Endodermal cell (in vitro differentiated cells): ENCODE measurements at regions not wholly inside any gene's neighbourhood (a gene's known extent, or its start where the extent isn't known, plus 50 kb on each side); places are given as distances from the start of the nearest gene placed in this dataset.
"Not testable (repeated sequence)": the region's sequence is repeated elsewhere in the genome, so short reads cannot be mapped to it uniquely, and the experiment has no call there.

Source experiments
- DNase-seq: peaks from one replicate; pipeline ENCODE4 v3.0.0-alpha.2; 2017
- H3K27ac ChIP-seq: 2 replicates; pipeline ENCODE4 v1.5.1; 2013; ENCODE audit warnings: mild to moderate bottlenecking, low read depth, low read length, moderate library complexity
- H3K27me3 ChIP-seq: 2 replicates; pipeline ENCODE4 v1.6.1; 2013; ENCODE audit warnings: mild to moderate bottlenecking, low read length, moderate library complexity; ENCODE audit not compliant: insufficient read depth, control insufficient read depth, poor library complexity, severe bottlenecking
- H3K36me3 ChIP-seq: 2 replicates; pipeline ENCODE4 v1.7.0; 2013; ENCODE audit warnings: mild to moderate bottlenecking, low read length, moderate library complexity; ENCODE audit not compliant: control insufficient read depth, insufficient read depth
- H3K4me1 ChIP-seq: one replicate; pipeline ENCODE4 v1.7.0; 2013; ENCODE audit warnings: low read length; ENCODE audit not compliant: control insufficient read depth, insufficient read depth
- H3K4me3 ChIP-seq: 2 replicates; pipeline ENCODE4 v1.5.1; 2013; ENCODE audit warnings: mild to moderate bottlenecking, low read length, moderate library complexity
- H3K9ac ChIP-seq: 2 replicates; pipeline ENCODE4 v1.6.1; 2013; ENCODE audit warnings: mild to moderate bottlenecking, low read length, moderate library complexity; ENCODE audit not compliant: poor library complexity, severe bottlenecking; ENCODE audit errors: extremely low read depth
- H3K9me3 ChIP-seq: 2 replicates; pipeline ENCODE4 v1.6.1; 2013; ENCODE audit warnings: mild to moderate bottlenecking, low read length, moderate library complexity; ENCODE audit not compliant: control insufficient read depth
- H3K27ac Mint-ChIP-seq: 2 replicates; pipeline ENCODE4 v1.8.0; 2020; ENCODE audit warnings: mixed read lengths
- H3K27me3 Mint-ChIP-seq: 2 replicates; pipeline ENCODE4 v1.8.0; 2021; ENCODE audit warnings: mild to moderate bottlenecking, mixed read lengths; ENCODE audit not compliant: insufficient read depth
- H3K36me3 Mint-ChIP-seq: 2 replicates; pipeline ENCODE4 v1.8.0; 2020; ENCODE audit warnings: low read depth, mixed read lengths
- H3K4me1 Mint-ChIP-seq: 2 replicates; pipeline ENCODE4 v1.8.0; 2020; ENCODE audit warnings: mixed read lengths
- H3K4me3 Mint-ChIP-seq: 2 replicates; pipeline ENCODE4 v1.8.0; 2020; ENCODE audit warnings: mild to moderate bottlenecking, moderate library complexity, mixed read lengths
- H3K9me3 Mint-ChIP-seq: 2 replicates; pipeline ENCODE4 v1.8.0; 2020; ENCODE audit warnings: mild to moderate bottlenecking, mixed read lengths
- WGBS, 2 experiments: methylation state at CpG; one replicate each; pipeline versions ENCODE4 v1.1.5 to v1.1.7; 2013; ENCODE audit warnings: missing lambda C conversion rate in 2 of 2, mixed read lengths in 1 of 2; ENCODE audit not compliant: insufficient coverage in 1 of 2, insufficient read length in 1 of 2; 5-methylcytosine and 5-hydroxymethylcytosine counted together

- H3K9me3 Mint-ChIP-seq, H3K27me3 ChIP-seq, H3K27me3 Mint-ChIP-seq, H3K4me3 Mint-ChIP-seq, H3K4me1 ChIP-seq, H3K36me3 Mint-ChIP-seq, H3K27ac Mint-ChIP-seq, H3K4me1 Mint-ChIP-seq, H3K9ac ChIP-seq, H3K4me3 ChIP-seq, H3K9me3 ChIP-seq, H3K36me3 ChIP-seq, DNase-seq, H3K27ac ChIP-seq: not testable (repeated sequence)
- 83 to 94% methylated on average over 1 to 11 of the region's 14 CpGs for WGBS, 2 experiments
These were observed 92.0 kb downstream of the TRIM69 start for GRCh38 chr15:44828229-44828914.

- not testable (repeated sequence) for H3K36me3 Mint-ChIP-seq, H3K9me3 Mint-ChIP-seq, H3K9me3 ChIP-seq, DNase-seq, H3K4me3 Mint-ChIP-seq, H3K27ac ChIP-seq, H3K4me1 ChIP-seq, H3K27ac Mint-ChIP-seq, H3K27me3 Mint-ChIP-seq, H3K27me3 ChIP-seq, H3K4me1 Mint-ChIP-seq, H3K4me3 ChIP-seq, H3K36me3 ChIP-seq, H3K9ac ChIP-seq
- 96 to 100% methylated on average over 1 to 4 of the region's 4 CpGs for WGBS, 2 experiments
These were observed 92.8 kb downstream of the TRIM69 start for GRCh38 chr15:44829150-44829549.

- H3K4me3 Mint-ChIP-seq, H3K9ac ChIP-seq, H3K27ac Mint-ChIP-seq, H3K36me3 ChIP-seq, H3K27me3 ChIP-seq, H3K27ac ChIP-seq, H3K9me3 ChIP-seq, H3K36me3 Mint-ChIP-seq, H3K4me3 ChIP-seq, H3K4me1 Mint-ChIP-seq, H3K4me1 ChIP-seq, H3K9me3 Mint-ChIP-seq, H3K27me3 Mint-ChIP-seq: not testable (repeated sequence)
- DNase-seq, result peak; percentile 47
- WGBS, 2 experiments, result 86 to 94% methylated on average over 3 to 5 of the region's 6 CpGs
These were observed 94.5 kb downstream of the TRIM69 start for GRCh38 chr15:44830692-44831408.

GRCh38 chr15:44831409-44831741 lies 95.0 kb downstream of the TRIM69 start:
- H3K27me3 ChIP-seq, H3K9me3 Mint-ChIP-seq, H3K27ac Mint-ChIP-seq, H3K4me3 ChIP-seq, H3K4me1 Mint-ChIP-seq, H3K9ac ChIP-seq, H3K27ac ChIP-seq, H3K27me3 Mint-ChIP-seq, H3K36me3 Mint-ChIP-seq, H3K9me3 ChIP-seq, H3K36me3 ChIP-seq, DNase-seq, H3K4me1 ChIP-seq, H3K4me3 Mint-ChIP-seq: not testable (repeated sequence)
- WGBS, 2 experiments, result 94% methylated on average over 3 to 7 of the region's 8 CpGs

GRCh38 chr15:44832133-44832532 lies 95.8 kb downstream of the TRIM69 start:
- not testable (repeated sequence) for DNase-seq, H3K4me1 ChIP-seq, H3K9me3 ChIP-seq, H3K4me1 Mint-ChIP-seq, H3K4me3 ChIP-seq, H3K9ac ChIP-seq, H3K36me3 Mint-ChIP-seq, H3K27ac Mint-ChIP-seq, H3K36me3 ChIP-seq, H3K27me3 ChIP-seq, H3K4me3 Mint-ChIP-seq, H3K27me3 Mint-ChIP-seq, H3K27ac ChIP-seq, H3K9me3 Mint-ChIP-seq
- 89 to 100% methylated on average over 2 to 5 of the region's 5 CpGs for WGBS, 2 experiments

- not testable (repeated sequence) for H3K4me1 Mint-ChIP-seq, H3K9me3 ChIP-seq
- 87 to 100% methylated on average over 1 to 4 of the region's 5 CpGs for WGBS, 2 experiments
These were observed 96.8 kb downstream of the TRIM69 start for GRCh38 chr15:44833081-44833480.

GRCh38 chr15:44833761-44834160 lies 97.4 kb downstream of the TRIM69 start:
- H3K9me3 ChIP-seq, DNase-seq, H3K4me3 ChIP-seq, H3K4me3 Mint-ChIP-seq, H3K36me3 ChIP-seq, H3K27me3 Mint-ChIP-seq, H3K9ac ChIP-seq, H3K9me3 Mint-ChIP-seq, H3K4me1 ChIP-seq, H3K27ac ChIP-seq, H3K4me1 Mint-ChIP-seq, H3K36me3 Mint-ChIP-seq, H3K27ac Mint-ChIP-seq, H3K27me3 ChIP-seq: not testable (repeated sequence)
- WGBS, 2 experiments, result 96% methylated on average over 3 of the region's 4 CpGs; no CpG with 5 or more reads in 1 of the 2 experiments

More at GRCh38 chr15:44833081-44833480, 96.8 kb downstream of the TRIM69 start:
- H3K36me3 Mint-ChIP-seq, H3K27ac Mint-ChIP-seq, H3K4me1 ChIP-seq, H3K9ac ChIP-seq, H3K36me3 ChIP-seq, H3K27me3 ChIP-seq, H3K9me3 Mint-ChIP-seq, H3K27me3 Mint-ChIP-seq, DNase-seq, H3K4me3 Mint-ChIP-seq, H3K4me3 ChIP-seq, H3K27ac ChIP-seq: not testable (repeated sequence)
